ENCODE measurements at regions not wholly inside any gene's neighbourhood (a gene's known extent, or its start where the extent isn't known, plus 50 kb on each side); places are given as distances from the start of the nearest gene placed in this dataset.

- no peak for FAIRE-seq
- Histone ChIP-seq H3K9me3 (replicated peaks; ENCODE audit: control insufficient read depth, insufficient read depth, low read length) (no peaks in the 10 kb centered on the region), H3K9me1 (replicated peaks; ENCODE audit: control insufficient read depth, extremely low read depth, insufficient read depth, low read length) (no peaks in the 10 kb centered on the region), H3K36me3 (ENCODE audit: control insufficient read depth in 2 of 2, extremely low read depth in 1 of 2, insufficient read depth in 2 of 2, low read length in 2 of 2) (no peaks in the 10 kb centered on the region), H3K4me1 (ENCODE audit: control insufficient read depth, extremely low read depth, insufficient read depth, low read length) (peaks cover under 1% of the 10 kb centered on the region), H2AFZ (ENCODE audit: low read depth, low read length) (no peak overlapping the region), H4K20me1 (replicated peaks; ENCODE audit: control insufficient read depth, extremely low read depth, insufficient read depth, low read length) (no peaks in the 10 kb centered on the region), H3K4me3 (replicated peaks in 1 of 3; ENCODE audit: insufficient read depth in 1 of 3, low read depth in 1 of 3, low read length in 3 of 3) (no peak overlapping the region), H3K9ac (replicated peaks; ENCODE audit: extremely low read depth, insufficient read depth, low read length) (no peak overlapping the region), H3K27me3 (ENCODE audit: control insufficient read depth in 2 of 2, insufficient read depth in 2 of 2, low read length in 2 of 2) (no peaks in the 10 kb centered on the region), H3K27ac (ENCODE audit: insufficient read depth, low read depth, low read length) (no peak overlapping the region), H3K79me2 (ENCODE audit: control insufficient read depth, insufficient read depth, low read length) (no peaks in the 10 kb centered on the region), H3K4me2 (ENCODE audit: insufficient read depth, low read length) (no peak overlapping the region)
- ChIA-PET CTCF (interaction anchor here (1.0 kb wide), 1 partner anchor 377 kb away, joined by 3 read pairs; no protein-coding TSS in a partner anchor), POLR2A (no interaction called here)
- DNase-seq (ENCODE audit: low read depth, low spot score): no peak
- intact Hi-C loops (cut with micrococcal nuclease) (no loop called here), dilution Hi-C loops (cut with MboI; ENCODE audit: extremely low pct_ligation_motif_present, low sequenced_read_pairs) (no loop called here)
- no TSS peak for BruUV-seq (replicated peaks)
- TF ChIP-seq POLR2A (IDR thresholded peaks at IDR 0.05; ENCODE audit: low read depth, low read length): no peak
- TF ChIP-seq FOS (IDR thresholded peaks at IDR 0.05; ENCODE audit: borderline replicate concordance, insufficient read depth, low read length): no peak
- no peak for TF ChIP-seq EZH2 (IDR thresholded peaks at IDR 0.05; ENCODE audit: borderline replicate concordance, low read depth, low read length, severe bottlenecking)
- TF ChIP-seq, protein P1, sequence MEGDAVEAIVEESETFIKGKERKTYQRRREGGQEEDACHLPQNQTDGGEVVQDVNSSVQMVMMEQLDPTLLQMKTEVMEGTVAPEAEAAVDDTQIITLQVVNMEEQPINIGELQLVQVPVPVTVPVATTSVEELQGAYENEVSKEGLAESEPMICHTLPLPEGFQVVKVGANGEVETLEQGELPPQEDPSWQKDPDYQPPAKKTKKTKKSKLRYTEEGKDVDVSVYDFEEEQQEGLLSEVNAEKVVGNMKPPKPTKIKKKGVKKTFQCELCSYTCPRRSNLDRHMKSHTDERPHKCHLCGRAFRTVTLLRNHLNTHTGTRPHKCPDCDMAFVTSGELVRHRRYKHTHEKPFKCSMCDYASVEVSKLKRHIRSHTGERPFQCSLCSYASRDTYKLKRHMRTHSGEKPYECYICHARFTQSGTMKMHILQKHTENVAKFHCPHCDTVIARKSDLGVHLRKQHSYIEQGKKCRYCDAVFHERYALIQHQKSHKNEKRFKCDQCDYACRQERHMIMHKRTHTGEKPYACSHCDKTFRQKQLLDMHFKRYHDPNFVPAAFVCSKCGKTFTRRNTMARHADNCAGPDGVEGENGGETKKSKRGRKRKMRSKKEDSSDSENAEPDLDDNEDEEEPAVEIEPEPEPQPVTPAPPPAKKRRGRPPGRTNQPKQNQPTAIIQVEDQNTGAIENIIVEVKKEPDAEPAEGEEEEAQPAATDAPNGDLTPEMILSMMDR (IDR thresholded peaks at IDR 0.05; ENCODE audit: extremely low read depth in 1 of 2, insufficient read depth in 1 of 2, low read depth in 1 of 2, low read length in 2 of 2): no peak
- no peak for TF ChIP-seq GATA2 (IDR thresholded peaks at IDR 0.05; ENCODE audit: insufficient read depth, insufficient read length, low read depth, low read length)
- no peak for TF ChIP-seq JUN (IDR thresholded peaks at IDR 0.05; ENCODE audit: borderline replicate concordance, insufficient read depth, insufficient read length, low read depth)
- TF ChIP-seq MYC (IDR thresholded peaks at IDR 0.05; ENCODE audit: low read depth, low read length): no peak
- TF ChIP-seq POLR2AphosphoS5 (IDR thresholded peaks at IDR 0.05; ENCODE audit: insufficient read depth, low read depth, low read length): no peak
- TF ChIP-seq, protein P2, sequence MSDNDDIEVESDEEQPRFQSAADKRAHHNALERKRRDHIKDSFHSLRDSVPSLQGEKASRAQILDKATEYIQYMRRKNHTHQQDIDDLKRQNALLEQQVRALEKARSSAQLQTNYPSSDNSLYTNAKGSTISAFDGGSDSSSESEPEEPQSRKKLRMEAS (IDR thresholded peaks at IDR 0.05; ENCODE audit: insufficient read depth, insufficient read length): no peak
Measured at GRCh38 chr11:45394294-45395085, 108.3 kb upstream of the SYT13 start.

All from endothelial cell of umbilical vein (primary cell).